Endothelial cell of umbilical vein (primary cell): ENCODE measurements at regions not wholly inside any gene's neighbourhood (a gene's known extent, or its start where the extent isn't known, plus 50 kb on each side); places are given as distances from the start of the nearest gene placed in this dataset.

Experiments
- BruUV-seq: library from RNA; stranded (reverse); fragments of 400-500 nt; replicated peaks from 2 replicates; lab custom pipeline; 2021; lab: Mats Ljungman, UMichigan
- CTCF ChIA-PET: fragments of 300-600, 350-600 bp; sonication (Branson Sonifier 250); formaldehyde crosslinking; loops from one replicate; lab custom pipeline; 2021; ENCODE audit warnings: antibody characterized with exemption, inconsistent platforms; lab: Charles Lee
- POLR2A ChIA-PET: fragments of 300-600, 350-600 bp; sonication (Branson Sonifier 250); formaldehyde crosslinking; loops from one replicate; lab custom pipeline; 2021; ENCODE audit warnings: antibody characterized with exemption, inconsistent platforms; lab: Charles Lee
- DNase-seq: peaks from one replicate; pipeline ENCODE4 v3.0.0-alpha.2; 2011; ENCODE audit warnings: low read depth, low spot score
- FAIRE-seq: peaks from 2 replicates; lab custom pipeline; 2011; peaks lifted over from hg19 to GRCh38; lab: Jason Lieb, UNC
- H2AFZ ChIP-seq: 2 replicates; pipeline ENCODE4 v1.6.0; 2012; ENCODE audit warnings: low read depth, low read length, control low read depth, inconsistent platforms
- H3K27ac ChIP-seq: 2 replicates; pipeline ENCODE4 v1.5.1; 2011; ENCODE audit warnings: low read depth, mild to moderate bottlenecking, control low read depth, low read length, moderate library complexity; ENCODE audit not compliant: insufficient read depth
- H3K27me3 ChIP-seq, 2 experiments: 2 replicates each; pipeline versions ENCODE4 v1.6.0 to v1.6.1; 2011; ENCODE audit warnings: low read length in 2 of 2, mixed read lengths in 1 of 2; ENCODE audit not compliant: control insufficient read depth in 2 of 2, insufficient read depth in 2 of 2
- H3K36me3 ChIP-seq, 2 experiments: 2 replicates in 1 of 2; 3 replicates in 1 of 2; pipeline ENCODE4 v1.5.1; 2011; ENCODE audit warnings: low read length in 2 of 2, mild to moderate bottlenecking in 1 of 2, moderate library complexity in 1 of 2; ENCODE audit not compliant: control insufficient read depth in 2 of 2, insufficient read depth in 2 of 2; ENCODE audit errors: extremely low read depth in 1 of 2
- H3K4me1 ChIP-seq: 3 replicates; pipeline ENCODE4 v1.5.1; 2011; ENCODE audit warnings: mild to moderate bottlenecking, low read length; ENCODE audit not compliant: control insufficient read depth, insufficient read depth; ENCODE audit errors: extremely low read depth
- H3K4me2 ChIP-seq: 2 replicates; pipeline ENCODE4 v1.6.1; 2011; ENCODE audit warnings: low read length, control low read depth, mixed read lengths; ENCODE audit not compliant: insufficient read depth
- H3K4me3 ChIP-seq, 3 experiments: fragments of 200-600 bp in 1 of 3; sonication (generic), shearing (Covaris generic) in 1 of 3; replicated peaks in 1 of 3; 2 replicates each; pipeline ENCODE4 v1.5.1; 2011 to 2016; ENCODE audit warnings: control low read depth in 3 of 3, low read length in 3 of 3, mild to moderate bottlenecking in 2 of 3, inconsistent platforms in 1 of 3, low read depth in 1 of 3, moderate library complexity in 1 of 3; ENCODE audit not compliant: insufficient read depth in 1 of 3
- H3K79me2 ChIP-seq: 2 replicates; pipeline ENCODE4 v1.6.0; 2012; ENCODE audit warnings: low read length, inconsistent platforms; ENCODE audit not compliant: control insufficient read depth, insufficient read depth
- H3K9ac ChIP-seq: replicated peaks from 2 replicates; pipeline ENCODE3; 2011; ENCODE audit warnings: low read length, control low read depth; ENCODE audit not compliant: insufficient read depth; ENCODE audit errors: extremely low read depth
- H3K9me1 ChIP-seq: replicated peaks from 3 replicates; pipeline ENCODE4 v1.6.0; 2011; ENCODE audit warnings: mild to moderate bottlenecking, low read length; ENCODE audit not compliant: control insufficient read depth, insufficient read depth; ENCODE audit errors: extremely low read depth
- H3K9me3 ChIP-seq: replicated peaks from 2 replicates; pipeline ENCODE4 v1.5.1; 2012; ENCODE audit warnings: low read length, inconsistent platforms; ENCODE audit not compliant: control insufficient read depth, insufficient read depth
- H4K20me1 ChIP-seq: replicated peaks from 2 replicates; pipeline ENCODE3; 2011; ENCODE audit warnings: mild to moderate bottlenecking, low read length; ENCODE audit not compliant: control insufficient read depth, insufficient read depth; ENCODE audit errors: extremely low read depth
- CTCF ChIP-seq, 2 donors: IDR thresholded peaks; 1 replicate in 1 of 2; 2 replicates in 1 of 2; pipeline ENCODE4 v1.5.1; 2011; ENCODE audit warnings: low read length in 2 of 2, mild to moderate bottlenecking in 2 of 2, moderate library complexity in 2 of 2, control low read depth in 1 of 2, inconsistent platforms in 1 of 2, low read depth in 1 of 2; ENCODE audit not compliant: insufficient read depth in 1 of 2; ENCODE audit errors: extremely low read depth in 1 of 2
- EZH2 ChIP-seq: IDR thresholded peaks from 2 replicates; pipeline ENCODE4 v1.6.1; 2012; ENCODE audit warnings: borderline replicate concordance, low read depth, mild to moderate bottlenecking, moderate library complexity, low read length, inconsistent platforms; ENCODE audit not compliant: severe bottlenecking
- FOS ChIP-seq: IDR thresholded peaks from 2 replicates; pipeline ENCODE4 v1.6.1; 2011; ENCODE audit warnings: mild to moderate bottlenecking, low read length, moderate library complexity, borderline replicate concordance; ENCODE audit not compliant: insufficient read depth
- GATA2 ChIP-seq: IDR thresholded peaks from 2 replicates; pipeline ENCODE4 v1.7.0; 2011; ENCODE audit warnings: low read depth, mild to moderate bottlenecking, moderate library complexity, mixed read lengths, low read length; ENCODE audit not compliant: insufficient read length, insufficient read depth
- JUN ChIP-seq: IDR thresholded peaks from 2 replicates; pipeline ENCODE4 v1.6.1; 2011; ENCODE audit warnings: borderline replicate concordance, low read depth; ENCODE audit not compliant: insufficient read length, insufficient read depth
- MAX ChIP-seq: IDR thresholded peaks from 2 replicates; pipeline ENCODE4 v1.6.1; 2011; ENCODE audit not compliant: insufficient read depth, insufficient read length
- MYC ChIP-seq: IDR thresholded peaks from one replicate; pipeline ENCODE4 v1.6.1; 2011; ENCODE audit warnings: mild to moderate bottlenecking, low read depth, low read length
- POLR2A ChIP-seq: IDR thresholded peaks from 2 replicates; pipeline ENCODE4 v1.6.1; 2012; ENCODE audit warnings: low read depth, mild to moderate bottlenecking, control low read depth, low read length
- POLR2AphosphoS5 ChIP-seq: IDR thresholded peaks from 2 replicates; pipeline ENCODE4 v1.6.1; 2012; ENCODE audit warnings: low read depth, mild to moderate bottlenecking, control low read depth, low read length, moderate library complexity; ENCODE audit not compliant: insufficient read depth
- dilution Hi-C: fragments of 300-500 bp; cut with MboI; formaldehyde crosslinking; loops from one replicate; pipeline ENCODE4 v1.15.0; 2019; ENCODE audit warnings: low sequenced_read_pairs; ENCODE audit not compliant: extremely low pct_ligation_motif_present
- intact Hi-C: fragments of 100-400 bp; cut with micrococcal nuclease; formaldehyde crosslinking; loops from one replicate; pipeline ENCODE4 v1.10.0; 2022

- H3K79me2 ChIP-seq: no peaks in the 10 kb centered on the region
- H3K9ac ChIP-seq: no peak overlapping the region
- DNase-seq (no peak), FAIRE-seq (no peak)
- peaks cover 16% of the 10 kb centered on the region for H3K4me1 ChIP-seq
- no peak overlapping the region for H3K4me3 ChIP-seq
- H2AFZ ChIP-seq: peak overlapping the region; percentile 59
- no peak overlapping the region for H3K4me2 ChIP-seq
- H4K20me1 ChIP-seq: no peaks in the 10 kb centered on the region
- ChIA-PET CTCF (interaction anchor here (2.2 kb wide), 1 partner anchor 50 kb away, joined by 8 read pairs; no protein-coding TSS in a partner anchor), POLR2A (no interaction called here)
- H3K9me3 ChIP-seq: no peaks in the 10 kb centered on the region
- intact Hi-C loops (no loop called here), dilution Hi-C loops (no loop called here)
- no peak overlapping the region for H3K27ac ChIP-seq
- no peaks in the 10 kb centered on the region for H3K9me1 ChIP-seq
- H3K27me3 ChIP-seq: no peaks in the 10 kb centered on the region
- no peak for TF ChIP-seq POLR2AphosphoS5
- no peak for TF ChIP-seq JUN
- TF ChIP-seq CTCF (IDR thresholded peaks at IDR 0.05; ENCODE audit: extremely low read depth in 1 of 2, insufficient read depth in 1 of 2, low read depth in 1 of 2, low read length in 2 of 2): no peak
- no peak for TF ChIP-seq POLR2A
- no peak for TF ChIP-seq MYC
- TF ChIP-seq FOS: no peak
- TF ChIP-seq MAX: no peak
- no peak for TF ChIP-seq GATA2
- TF ChIP-seq EZH2: no peak
- no TSS peak for BruUV-seq
- H3K36me3 ChIP-seq: no peaks in the 10 kb centered on the region
Measured at GRCh38 chr3:181614878-181615277, 96.8 kb upstream of the SOX2 start.
